ENCODE measurements at regions not wholly inside any gene's neighbourhood (a gene's known extent, or its start where the extent isn't known, plus 50 kb on each side); places are given as distances from the start of the nearest gene placed in this dataset.

- TF ChIP-seq, protein P1, sequence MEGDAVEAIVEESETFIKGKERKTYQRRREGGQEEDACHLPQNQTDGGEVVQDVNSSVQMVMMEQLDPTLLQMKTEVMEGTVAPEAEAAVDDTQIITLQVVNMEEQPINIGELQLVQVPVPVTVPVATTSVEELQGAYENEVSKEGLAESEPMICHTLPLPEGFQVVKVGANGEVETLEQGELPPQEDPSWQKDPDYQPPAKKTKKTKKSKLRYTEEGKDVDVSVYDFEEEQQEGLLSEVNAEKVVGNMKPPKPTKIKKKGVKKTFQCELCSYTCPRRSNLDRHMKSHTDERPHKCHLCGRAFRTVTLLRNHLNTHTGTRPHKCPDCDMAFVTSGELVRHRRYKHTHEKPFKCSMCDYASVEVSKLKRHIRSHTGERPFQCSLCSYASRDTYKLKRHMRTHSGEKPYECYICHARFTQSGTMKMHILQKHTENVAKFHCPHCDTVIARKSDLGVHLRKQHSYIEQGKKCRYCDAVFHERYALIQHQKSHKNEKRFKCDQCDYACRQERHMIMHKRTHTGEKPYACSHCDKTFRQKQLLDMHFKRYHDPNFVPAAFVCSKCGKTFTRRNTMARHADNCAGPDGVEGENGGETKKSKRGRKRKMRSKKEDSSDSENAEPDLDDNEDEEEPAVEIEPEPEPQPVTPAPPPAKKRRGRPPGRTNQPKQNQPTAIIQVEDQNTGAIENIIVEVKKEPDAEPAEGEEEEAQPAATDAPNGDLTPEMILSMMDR (IDR thresholded peaks at IDR 0.05), result no peak
- no peak for TF ChIP-seq POLR2A (IDR thresholded peaks at IDR 0.05)
Measured at GRCh38 chr21:16409352-16409751, 679.6 kb downstream of the USP25 start.
